ENCODE measurements at regions not wholly inside any gene's neighbourhood (a gene's known extent, or its start where the extent isn't known, plus 50 kb on each side); places are given as distances from the start of the nearest gene placed in this dataset.

- no peaks in the 10 kb centered on the region for H3K27me3 ChIP-seq
- H3K4me1 ChIP-seq, result no peaks in the 10 kb centered on the region
- H3K36me3 ChIP-seq, result no peaks in the 10 kb centered on the region
- ATAC-seq (no peak), DNase-seq (no peak)
- no peaks in the 10 kb centered on the region for H3K9me3 ChIP-seq
- no peak overlapping the region for H3K27ac ChIP-seq
- H3K4me3 ChIP-seq, result no peak overlapping the region
- no peak for TF ChIP-seq CTCF (IDR thresholded peaks at IDR 0.05)
- intact Hi-C loops (cut with DNase I), result no loop called here
These were observed 178.9 kb downstream of the SEM1 start for GRCh38 chr7:96530786-96531185.

GRCh38 chr7:96527133-96527827, 182.4 kb downstream of the SEM1 start:
- Histone ChIP-seq H3K27me3 (no peaks in the 10 kb centered on the region), H3K36me3 (no peaks in the 10 kb centered on the region), H3K4me3 (no peak overlapping the region), H3K4me1 (no peaks in the 10 kb centered on the region), H3K27ac (no peak overlapping the region), H3K9me3 (no peaks in the 10 kb centered on the region)
- TF ChIP-seq CTCF (IDR thresholded peaks at IDR 0.05), result no peak
- intact Hi-C loops (cut with DNase I), result no loop called here
- ATAC-seq (no peak), DNase-seq (no peak)

- no peaks in the 10 kb centered on the region for H3K27me3 ChIP-seq
- no peaks in the 10 kb centered on the region for H3K4me1 ChIP-seq
- DNase-seq, result no peak
- intact Hi-C loops (cut with DNase I), result no loop called here
- H3K9me3 ChIP-seq, result no peaks in the 10 kb centered on the region
- TF ChIP-seq CTCF (IDR thresholded peaks at IDR 0.05), result no peak
- no peaks in the 10 kb centered on the region for H3K36me3 ChIP-seq
- no peak overlapping the region for H3K27ac ChIP-seq
- no peak overlapping the region for H3K4me3 ChIP-seq
- no peak for ATAC-seq
These were observed 183.2 kb downstream of the SEM1 start for GRCh38 chr7:96526496-96526895.

- no peaks in the 10 kb centered on the region for H3K4me1 ChIP-seq
- no peaks in the 10 kb centered on the region for H3K9me3 ChIP-seq
- no peak overlapping the region for H3K4me3 ChIP-seq
- ATAC-seq (no peak), DNase-seq (no peak)
- H3K36me3 ChIP-seq, result no peaks in the 10 kb centered on the region
- no peaks in the 10 kb centered on the region for H3K27me3 ChIP-seq
- H3K27ac ChIP-seq, result no peak overlapping the region
- intact Hi-C loops (cut with DNase I), result no loop called here
- TF ChIP-seq CTCF (IDR thresholded peaks at IDR 0.05), result no peak
These were observed 188.4 kb downstream of the SEM1 start for GRCh38 chr7:96521068-96521894.

GRCh38 chr7:96508371-96508770, 186.5 kb upstream of the SLC25A13 start:
- Histone ChIP-seq H3K4me1 (no peaks in the 10 kb centered on the region), H3K27ac (no peak overlapping the region), H3K9me3 (no peaks in the 10 kb centered on the region), H3K4me3 (no peak overlapping the region), H3K36me3 (no peaks in the 10 kb centered on the region), H3K27me3 (no peaks in the 10 kb centered on the region)
- ATAC-seq (no peak), DNase-seq (no peak)
- intact Hi-C loops (cut with DNase I), result no loop called here
- TF ChIP-seq CTCF (IDR thresholded peaks at IDR 0.05), result no peak

All from upper lobe of right lung (tissue), 1 donor.